ENCODE measurements at regions not wholly inside any gene's neighbourhood (a gene's known extent, or its start where the extent isn't known, plus 50 kb on each side); places are given as distances from the start of the nearest gene placed in this dataset.
"Not testable (repeated sequence)": the region's sequence is repeated elsewhere in the genome, so short reads cannot be mapped to it uniquely, and the experiment has no call there.

DNA sequence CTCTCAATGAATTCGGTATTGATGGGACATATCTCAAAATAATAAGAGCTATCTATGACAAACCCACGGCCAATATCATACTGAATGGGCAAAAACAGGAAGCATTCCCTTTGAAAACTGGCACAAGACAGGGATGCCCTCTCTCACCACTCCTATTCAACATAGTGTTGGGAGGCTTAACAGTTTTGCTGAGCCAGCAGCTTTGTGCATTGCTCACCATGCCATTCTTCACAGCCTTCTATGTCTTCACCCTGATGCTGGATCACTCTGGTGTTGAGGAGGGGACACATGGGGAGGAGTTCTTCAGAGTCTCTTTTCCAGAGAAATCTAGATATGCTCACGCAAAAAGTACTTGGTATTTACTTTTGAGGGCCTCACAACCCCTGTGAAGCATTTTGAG lies 281.7 kb downstream of the TAFA4 start:
- 91% methylated on average over 3 of the region's 3 CpGs; no CpG with 5 or more reads in 1 of the 2 experiments for WGBS, 2 experiments (ENCODE audit: extremely low coverage in 1 of 2, insufficient coverage in 1 of 2, insufficient read length in 1 of 2, insufficient replicate concordance in 2 of 2, low coverage in 1 of 2, low lambda C conversion rate in 2 of 2, missing lambda C conversion rate in 1 of 2)
- POLR2A ChIA-PET (ENCODE audit: partially characterized antibody) = not testable (repeated sequence)

More for the DNA sequence above, 281.7 kb downstream of the TAFA4 start:
- H2BK15ac ChIP-seq (ENCODE audit: low read length); H3K4me1 ChIP-seq (replicated peaks in 1 of 4; ENCODE audit: control insufficient read depth in 3 of 4, insufficient read depth in 4 of 4, low read length in 3 of 4); H2AK5ac ChIP-seq (ENCODE audit: low read depth, low read length); H3K79me1 ChIP-seq (ENCODE audit: low read depth, low read length); H4K91ac ChIP-seq (replicated peaks; ENCODE audit: insufficient read length, low read length); H4K8ac ChIP-seq (ENCODE audit: extremely low read depth, insufficient read depth, low read length); CTCF ChIA-PET (ENCODE audit: partially characterized antibody); H3K23me2 ChIP-seq (ENCODE audit: low read depth, low read length); H3K4me3 ChIP-seq (ENCODE audit: extremely low read depth in 1 of 4, insufficient read depth in 2 of 4, low read depth in 3 of 4, low read length in 4 of 4); H3K56ac ChIP-seq (replicated peaks; ENCODE audit: insufficient read length, low read depth, low read length); H3K23ac ChIP-seq (ENCODE audit: insufficient read length); H3K4me2 ChIP-seq (ENCODE audit: insufficient read depth in 1 of 2, low read depth in 2 of 2, low read length in 2 of 2); H2BK120ac ChIP-seq (replicated peaks; ENCODE audit: low read depth, low read length); DNase-seq (ENCODE audit: low read depth in 1 of 2, low spot score in 2 of 2); H3K27ac ChIP-seq (ENCODE audit: low read depth, low read length); H2BK20ac ChIP-seq (ENCODE audit: low read length); H4K20me1 ChIP-seq (replicated peaks in 1 of 2; ENCODE audit: control insufficient read depth in 1 of 2, insufficient read depth in 2 of 2, low read length in 2 of 2); H3K9ac ChIP-seq (replicated peaks in 1 of 4; ENCODE audit: extremely low read depth in 1 of 4, low read depth in 3 of 4, low read length in 3 of 4); H3K27me3 ChIP-seq (replicated peaks in 1 of 4; ENCODE audit: control insufficient read depth in 3 of 4, extremely low read depth in 1 of 4, insufficient read depth in 3 of 4, low read length in 3 of 4); H2AFZ ChIP-seq (ENCODE audit: low read length); H3K14ac ChIP-seq (ENCODE audit: insufficient read length); H2BK12ac ChIP-seq (ENCODE audit: low read depth, low read length); H2BK5ac ChIP-seq (ENCODE audit: low read depth, low read length); H3K18ac ChIP-seq (ENCODE audit: extremely low read depth, low read length); H3K4ac ChIP-seq (replicated peaks; ENCODE audit: insufficient read length, low read depth, low read length); H3K36me3 ChIP-seq (ENCODE audit: control insufficient read depth in 2 of 4, insufficient read depth in 4 of 4, low read length in 3 of 4); H3K79me2 ChIP-seq (ENCODE audit: control insufficient read depth in 1 of 2, insufficient read depth in 2 of 2, low read length in 2 of 2); H3K9me3 ChIP-seq (ENCODE audit: insufficient read depth in 2 of 2, low read depth in 1 of 2, low read length in 1 of 2); FAIRE-seq; H4K5ac ChIP-seq (ENCODE audit: insufficient read length, low read depth, low read length): not testable (repeated sequence)
- peak; percentile 55 for TF ChIP-seq MAFK (IDR thresholded peaks at IDR 0.05; ENCODE audit: low read depth, low read length)
